ENCODE measurements at regions not wholly inside any gene's neighbourhood (a gene's known extent, or its start where the extent isn't known, plus 50 kb on each side); places are given as distances from the start of the nearest gene placed in this dataset.
"Not testable (repeated sequence)": the region's sequence is repeated elsewhere in the genome, so short reads cannot be mapped to it uniquely, and the experiment has no call there.

- Histone ChIP-seq H3K4me3 (ENCODE audit: low read depth in 1 of 2, low read length in 2 of 2) (no peak overlapping the region), H3K27me3 (ENCODE audit: control insufficient read depth in 1 of 2, insufficient read depth in 2 of 2, low read length in 2 of 2) (no peaks in the 10 kb centered on the region), H3K9me3 (ENCODE audit: low read length) (no peaks in the 10 kb centered on the region), H3K9ac (ENCODE audit: low read length) (no peak overlapping the region), H3K4me1 (ENCODE audit: insufficient read depth, low read length) (no peaks in the 10 kb centered on the region), H3K27ac (ENCODE audit: low read depth, low read length) (no peak overlapping the region), H3K36me3 (ENCODE audit: insufficient read depth, low read length) (no peaks in the 10 kb centered on the region)
Measured at GRCh38 chr6:22749696-22750095, 180.3 kb downstream of the HDGFL1 start.

DNA sequence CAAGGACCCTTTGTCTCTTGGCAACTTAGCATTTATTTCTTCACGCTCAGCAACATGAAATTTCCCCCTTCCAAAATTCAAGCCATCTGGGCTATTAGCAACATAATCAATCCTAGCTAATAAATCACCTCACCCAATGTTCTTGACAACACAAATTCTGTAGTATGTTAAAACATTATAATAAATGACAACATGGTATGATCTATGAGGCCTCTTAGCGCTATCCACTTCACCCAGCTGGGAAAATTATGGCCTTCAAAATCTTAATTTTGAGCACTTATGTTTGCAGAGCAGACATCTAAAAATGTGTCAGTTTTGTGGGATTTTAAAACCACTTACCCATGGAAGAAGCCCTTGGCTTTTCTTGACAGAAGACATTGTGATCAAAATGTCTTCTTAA, 181.9 kb downstream of the HDGFL1 start:
- no peaks in the 10 kb centered on the region for H3K9me3 ChIP-seq (ENCODE audit: low read length)
- H3K27ac ChIP-seq (ENCODE audit: low read depth, low read length) = no peak overlapping the region
- H3K4me1 ChIP-seq (ENCODE audit: insufficient read depth, low read length) = no peaks in the 10 kb centered on the region
- no peaks in the 10 kb centered on the region for H3K36me3 ChIP-seq (ENCODE audit: insufficient read depth, low read length)
- no peak overlapping the region for H3K9ac ChIP-seq (ENCODE audit: low read length)
- H3K27me3 ChIP-seq (ENCODE audit: control insufficient read depth in 1 of 2, insufficient read depth in 2 of 2, low read length in 2 of 2) = no peaks in the 10 kb centered on the region
- H3K4me3 ChIP-seq (ENCODE audit: low read depth in 1 of 2, low read length in 2 of 2) = no peak overlapping the region

DNA sequence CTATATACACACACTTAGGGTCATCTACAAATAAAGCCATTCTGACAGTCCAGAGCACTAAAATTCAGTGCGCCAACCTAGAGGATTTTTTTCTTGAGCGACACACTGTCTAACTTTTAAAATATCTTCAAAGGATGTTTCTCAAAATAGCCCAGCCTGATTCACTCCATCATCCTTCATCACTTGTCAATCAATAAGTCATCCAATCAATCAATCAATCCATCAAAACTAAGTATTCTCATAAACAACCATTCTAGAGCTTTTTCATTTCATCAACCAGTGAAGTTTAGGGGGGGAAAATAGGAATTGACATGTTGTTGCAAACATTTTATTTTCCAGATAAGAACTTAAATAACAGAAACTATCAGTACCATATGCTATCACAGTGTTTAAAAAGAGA, 183.2 kb downstream of the HDGFL1 start:
- Histone ChIP-seq H3K4me3 (ENCODE audit: low read depth in 1 of 2, low read length in 2 of 2) (no peak overlapping the region), H3K27ac (ENCODE audit: low read depth, low read length) (no peak overlapping the region), H3K27me3 (ENCODE audit: control insufficient read depth in 1 of 2, insufficient read depth in 2 of 2, low read length in 2 of 2) (no peaks in the 10 kb centered on the region), H3K9me3 (ENCODE audit: low read length) (no peaks in the 10 kb centered on the region), H3K9ac (ENCODE audit: low read length) (no peak overlapping the region), H3K36me3 (ENCODE audit: insufficient read depth, low read length) (no peaks in the 10 kb centered on the region), H3K4me1 (ENCODE audit: insufficient read depth, low read length) (no peaks in the 10 kb centered on the region)

DNA sequence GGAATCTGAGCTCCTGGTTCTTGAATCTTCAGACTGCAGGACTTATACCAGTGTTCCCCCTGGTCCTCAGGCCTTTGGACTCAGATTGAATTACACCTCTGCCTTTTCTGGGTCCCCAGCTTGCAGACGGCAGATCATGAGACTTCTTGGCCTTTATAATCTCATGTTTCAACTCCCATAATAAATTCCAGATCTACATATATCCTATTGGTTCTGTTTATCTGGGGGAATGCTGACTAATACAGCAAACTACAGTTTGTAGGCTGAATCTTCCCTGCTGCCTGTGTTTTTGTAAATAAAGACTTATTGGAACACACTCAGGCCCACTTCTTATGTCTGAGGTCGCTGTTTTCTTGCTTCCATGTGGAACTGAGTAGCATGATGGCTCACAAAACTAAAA, 184.7 kb downstream of the HDGFL1 start:
- Histone ChIP-seq H3K27me3 (ENCODE audit: control insufficient read depth in 1 of 2, insufficient read depth in 2 of 2, low read length in 2 of 2) (no peaks in the 10 kb centered on the region), H3K4me3 (ENCODE audit: low read depth in 1 of 2, low read length in 2 of 2) (no peak overlapping the region), H3K27ac (ENCODE audit: low read depth, low read length) (no peak overlapping the region), H3K9me3 (ENCODE audit: low read length) (no peaks in the 10 kb centered on the region), H3K36me3 (ENCODE audit: insufficient read depth, low read length) (no peaks in the 10 kb centered on the region), H3K4me1 (ENCODE audit: insufficient read depth, low read length) (no peaks in the 10 kb centered on the region), H3K9ac (ENCODE audit: low read length) (no peak overlapping the region)

- no peaks in the 10 kb centered on the region for H3K9me3 ChIP-seq (ENCODE audit: low read length)
- H3K27ac ChIP-seq (ENCODE audit: low read depth, low read length) = no peak overlapping the region
- H3K27me3 ChIP-seq (ENCODE audit: control insufficient read depth in 1 of 2, insufficient read depth in 2 of 2, low read length in 2 of 2) = no peaks in the 10 kb centered on the region
- H3K9ac ChIP-seq (ENCODE audit: low read length) = no peak overlapping the region
- H3K4me1 ChIP-seq (ENCODE audit: insufficient read depth, low read length) = no peaks in the 10 kb centered on the region
- no peaks in the 10 kb centered on the region for H3K36me3 ChIP-seq (ENCODE audit: insufficient read depth, low read length)
- H3K4me3 ChIP-seq (ENCODE audit: low read depth in 1 of 2, low read length in 2 of 2) = no peak overlapping the region
Measured at GRCh38 chr6:22755605-22756004, 186.2 kb downstream of the HDGFL1 start.

- no peaks in the 10 kb centered on the region for H3K9me3 ChIP-seq (ENCODE audit: low read length)
- H3K27ac ChIP-seq (ENCODE audit: low read depth, low read length) = no peak overlapping the region
- no peak overlapping the region for H3K9ac ChIP-seq (ENCODE audit: low read length)
Measured at GRCh38 chr6:22756365-22756764, 187.0 kb downstream of the HDGFL1 start.

GRCh38 chr6:22764496-22764895, 195.1 kb downstream of the HDGFL1 start:
- Histone ChIP-seq H3K4me3 (ENCODE audit: low read depth in 1 of 2, low read length in 2 of 2) (no peak overlapping the region), H3K27me3 (ENCODE audit: control insufficient read depth in 1 of 2, insufficient read depth in 2 of 2, low read length in 2 of 2) (no peaks in the 10 kb centered on the region), H3K9me3 (ENCODE audit: low read length) (no peaks in the 10 kb centered on the region), H3K27ac (ENCODE audit: low read depth, low read length) (no peak overlapping the region), H3K9ac (ENCODE audit: low read length) (no peak overlapping the region), H3K4me1 (ENCODE audit: insufficient read depth, low read length) (no peaks in the 10 kb centered on the region), H3K36me3 (ENCODE audit: insufficient read depth, low read length) (no peaks in the 10 kb centered on the region)

More at GRCh38 chr6:22756365-22756764, 187.0 kb downstream of the HDGFL1 start:
- H3K4me1 ChIP-seq (ENCODE audit: insufficient read depth, low read length) = no peaks in the 10 kb centered on the region
- H3K4me3 ChIP-seq (ENCODE audit: low read depth in 1 of 2, low read length in 2 of 2) = no peak overlapping the region
- H3K36me3 ChIP-seq (ENCODE audit: insufficient read depth, low read length) = no peaks in the 10 kb centered on the region
- no peaks in the 10 kb centered on the region for H3K27me3 ChIP-seq (ENCODE audit: control insufficient read depth in 1 of 2, insufficient read depth in 2 of 2, low read length in 2 of 2)

DNA sequence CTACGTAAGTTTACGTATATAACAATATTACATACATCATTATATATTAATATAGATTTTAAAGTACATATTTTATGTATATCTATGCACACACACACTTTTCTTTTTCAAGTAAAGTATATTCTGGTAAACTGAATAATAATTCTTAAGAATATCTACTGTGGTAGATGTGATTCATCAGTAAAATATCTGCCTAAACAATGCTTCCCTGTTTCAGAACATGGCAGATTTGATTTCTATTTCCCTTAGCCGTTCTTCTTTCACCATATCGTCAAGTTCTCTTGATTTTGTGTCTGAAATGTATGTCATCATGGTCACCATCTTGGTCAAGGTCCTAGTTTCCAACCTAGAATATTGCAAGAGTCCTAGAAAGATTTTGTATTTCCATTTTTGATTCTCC, 195.6 kb downstream of the HDGFL1 start:
- H3K4me1 ChIP-seq (ENCODE audit: insufficient read depth, low read length) = no peaks in the 10 kb centered on the region
- H3K27ac ChIP-seq (ENCODE audit: low read depth, low read length) = no peak overlapping the region
- H3K36me3 ChIP-seq (ENCODE audit: insufficient read depth, low read length) = no peaks in the 10 kb centered on the region
- H3K4me3 ChIP-seq (ENCODE audit: low read depth in 1 of 2, low read length in 2 of 2) = no peak overlapping the region
- no peaks in the 10 kb centered on the region for H3K9me3 ChIP-seq (ENCODE audit: low read length)
- no peak overlapping the region for H3K9ac ChIP-seq (ENCODE audit: low read length)
- no peaks in the 10 kb centered on the region for H3K27me3 ChIP-seq (ENCODE audit: control insufficient read depth in 1 of 2, insufficient read depth in 2 of 2, low read length in 2 of 2)

- no peak overlapping the region for H3K27ac ChIP-seq (ENCODE audit: low read depth, low read length)
- H3K9ac ChIP-seq (ENCODE audit: low read length) = no peak overlapping the region
- H3K27me3 ChIP-seq (ENCODE audit: control insufficient read depth in 1 of 2, insufficient read depth in 2 of 2, low read length in 2 of 2) = no peaks in the 10 kb centered on the region
- no peak overlapping the region for H3K4me3 ChIP-seq (ENCODE audit: low read depth in 1 of 2, low read length in 2 of 2)
- no peaks in the 10 kb centered on the region for H3K9me3 ChIP-seq (ENCODE audit: low read length)
- H3K36me3 ChIP-seq (ENCODE audit: insufficient read depth, low read length) = no peaks in the 10 kb centered on the region
- H3K4me1 ChIP-seq (ENCODE audit: insufficient read depth, low read length) = no peaks in the 10 kb centered on the region
Measured at GRCh38 chr6:22766979-22767378, 197.6 kb downstream of the HDGFL1 start.

DNA sequence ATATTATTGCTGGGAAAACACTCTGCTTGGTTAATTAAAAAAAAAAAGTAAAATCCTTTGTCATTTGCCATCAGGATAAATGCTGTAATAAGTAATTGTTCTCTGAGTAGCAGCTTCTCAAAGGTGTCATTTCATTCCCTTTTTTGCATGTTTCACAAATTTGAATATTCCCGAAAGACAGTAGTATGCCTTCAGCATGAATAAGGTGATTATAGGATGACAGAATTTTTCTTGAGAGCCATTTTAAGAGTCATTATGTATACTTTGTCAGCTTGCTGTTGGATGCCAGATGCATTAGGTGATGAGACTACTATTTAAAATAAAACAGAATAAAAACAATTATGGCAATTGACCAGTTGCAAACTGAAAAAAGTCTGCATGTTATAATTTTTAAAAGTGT, 200.7 kb downstream of the HDGFL1 start:
- Histone ChIP-seq H3K27me3 (ENCODE audit: control insufficient read depth in 1 of 2, insufficient read depth in 2 of 2, low read length in 2 of 2) (no peaks in the 10 kb centered on the region), H3K9me3 (ENCODE audit: low read length) (no peaks in the 10 kb centered on the region), H3K9ac (ENCODE audit: low read length) (no peak overlapping the region), H3K27ac (ENCODE audit: low read depth, low read length) (no peak overlapping the region), H3K4me3 (ENCODE audit: low read depth in 1 of 2, low read length in 2 of 2) (no peak overlapping the region), H3K36me3 (ENCODE audit: insufficient read depth, low read length) (no peaks in the 10 kb centered on the region), H3K4me1 (ENCODE audit: insufficient read depth, low read length) (no peaks in the 10 kb centered on the region)

GRCh38 chr6:22774129-22774528, 204.8 kb downstream of the HDGFL1 start:
- Histone ChIP-seq H3K9me3 (ENCODE audit: low read length) (no peaks in the 10 kb centered on the region), H3K27me3 (ENCODE audit: control insufficient read depth in 1 of 2, insufficient read depth in 2 of 2, low read length in 2 of 2) (no peaks in the 10 kb centered on the region), H3K4me3 (ENCODE audit: low read depth in 1 of 2, low read length in 2 of 2) (no peak overlapping the region), H3K36me3 (ENCODE audit: insufficient read depth, low read length) (no peaks in the 10 kb centered on the region), H3K27ac (ENCODE audit: low read depth, low read length) (no peak overlapping the region), H3K9ac (ENCODE audit: low read length) (no peak overlapping the region), H3K4me1 (ENCODE audit: insufficient read depth, low read length) (no peaks in the 10 kb centered on the region)

DNA sequence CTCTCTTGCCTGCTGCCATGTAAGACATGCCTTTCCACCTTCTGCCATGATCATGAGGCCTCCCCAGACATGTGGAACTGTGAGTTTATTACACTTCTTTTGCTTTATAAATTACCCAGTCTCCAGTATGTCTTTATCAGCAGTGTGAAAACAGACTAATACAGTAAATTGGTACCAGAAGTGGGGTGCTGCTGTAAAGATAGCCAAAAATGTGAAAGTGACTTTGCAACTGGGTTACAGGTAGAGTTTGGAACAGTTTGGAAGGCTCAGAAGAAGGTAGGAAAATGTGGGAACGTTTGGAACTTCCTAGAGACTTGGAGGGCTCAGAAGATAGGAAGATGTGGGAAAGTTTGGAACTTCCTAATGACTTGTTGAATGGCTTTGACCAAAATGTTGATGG, 209.1 kb downstream of the HDGFL1 start:
- H3K9me3 ChIP-seq (ENCODE audit: low read length); H3K36me3 ChIP-seq (ENCODE audit: insufficient read depth, low read length); H3K27ac ChIP-seq (ENCODE audit: low read depth, low read length); H3K27me3 ChIP-seq (ENCODE audit: control insufficient read depth in 1 of 2, insufficient read depth in 2 of 2, low read length in 2 of 2); H3K4me1 ChIP-seq (ENCODE audit: insufficient read depth, low read length); H3K9ac ChIP-seq (ENCODE audit: low read length); H3K4me3 ChIP-seq (ENCODE audit: low read depth in 1 of 2, low read length in 2 of 2): not testable (repeated sequence)

All from muscle layer of colon (tissue), 2 donors.